Hepatocyte (in vitro differentiated cells): ENCODE measurements at regions not wholly inside any gene's neighbourhood (a gene's known extent, or its start where the extent isn't known, plus 50 kb on each side); places are given as distances from the start of the nearest gene placed in this dataset.

Source experiments
- EZH2 ChIP-seq: fragments of 200-600 bp; sonication (generic); IDR thresholded peaks from 2 replicates; pipeline ENCODE4 v1.6.1; 2016; ENCODE audit warnings: antibody characterized with exemption, mild to moderate bottlenecking, borderline replicate concordance
- EZH2phosphoT487 ChIP-seq: fragments of 200-600 bp; sonication (generic); IDR thresholded peaks from one replicate; pipeline ENCODE4 v1.6.1; 2018; ENCODE audit warnings: antibody characterized with exemption, mild to moderate bottlenecking, low read depth, moderate library complexity; ENCODE audit not compliant: unreplicated experiment, severe bottlenecking
- TF ChIP-seq, protein P1 (sequence below): fragments of 200-600 bp; sonication (generic); IDR thresholded peaks from 2 replicates; pipeline ENCODE4 v1.5.1; 2016; ENCODE audit warnings: antibody characterized with exemption, mild to moderate bottlenecking; ENCODE audit not compliant: poor library complexity

DNA sequence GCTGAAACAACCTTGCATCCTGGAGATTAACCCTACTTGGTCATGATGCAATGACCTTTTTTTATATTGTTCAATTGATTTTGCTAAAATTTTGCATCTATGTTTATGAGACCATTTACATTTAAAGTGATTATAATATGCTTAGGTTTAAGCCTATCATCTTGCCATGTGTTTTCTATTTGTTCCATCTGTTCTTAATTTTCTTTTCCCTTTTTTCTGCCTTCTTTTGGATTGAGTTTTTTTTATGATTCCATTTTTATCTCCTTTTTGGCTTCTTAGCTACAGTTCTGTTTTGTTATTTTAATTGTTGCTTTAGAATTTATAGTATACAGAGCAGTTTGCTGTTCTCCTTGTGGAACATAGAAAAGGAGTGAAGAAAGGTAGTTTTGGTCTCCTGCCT is 385.1 kb upstream of the USP24 start:
- TF ChIP-seq, protein P1, sequence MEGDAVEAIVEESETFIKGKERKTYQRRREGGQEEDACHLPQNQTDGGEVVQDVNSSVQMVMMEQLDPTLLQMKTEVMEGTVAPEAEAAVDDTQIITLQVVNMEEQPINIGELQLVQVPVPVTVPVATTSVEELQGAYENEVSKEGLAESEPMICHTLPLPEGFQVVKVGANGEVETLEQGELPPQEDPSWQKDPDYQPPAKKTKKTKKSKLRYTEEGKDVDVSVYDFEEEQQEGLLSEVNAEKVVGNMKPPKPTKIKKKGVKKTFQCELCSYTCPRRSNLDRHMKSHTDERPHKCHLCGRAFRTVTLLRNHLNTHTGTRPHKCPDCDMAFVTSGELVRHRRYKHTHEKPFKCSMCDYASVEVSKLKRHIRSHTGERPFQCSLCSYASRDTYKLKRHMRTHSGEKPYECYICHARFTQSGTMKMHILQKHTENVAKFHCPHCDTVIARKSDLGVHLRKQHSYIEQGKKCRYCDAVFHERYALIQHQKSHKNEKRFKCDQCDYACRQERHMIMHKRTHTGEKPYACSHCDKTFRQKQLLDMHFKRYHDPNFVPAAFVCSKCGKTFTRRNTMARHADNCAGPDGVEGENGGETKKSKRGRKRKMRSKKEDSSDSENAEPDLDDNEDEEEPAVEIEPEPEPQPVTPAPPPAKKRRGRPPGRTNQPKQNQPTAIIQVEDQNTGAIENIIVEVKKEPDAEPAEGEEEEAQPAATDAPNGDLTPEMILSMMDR: no peak
- TF ChIP-seq EZH2 (no peak), EZH2phosphoT487 (no peak)
